Activated T-helper 2 cell treated with anti-CD3 and anti-CD28 coated beads, Interferon-gamma antibody, Interleukin-2, Interleukin-4, amounts not matched to agents 10 μg/mL and 5 μg/mL and 100 μg/mL, durations not matched to agents 14 hours and 24 hours and 36 hours (primary cell): ENCODE measurements at regions not wholly inside any gene's neighbourhood (a gene's known extent, or its start where the extent isn't known, plus 50 kb on each side); places are given as distances from the start of the nearest gene placed in this dataset.
"Not testable (repeated sequence)": the region's sequence is repeated elsewhere in the genome, so short reads cannot be mapped to it uniquely, and the experiment has no call there.

ENCODE experiments used
- DNase-seq: peaks from one replicate; pipeline ENCODE4 v3.0.0; 2021; ENCODE audit warnings: low spot score
- H3K27ac Mint-ChIP-seq: one replicate; pipeline ENCODE4 v1.8.0; 2021; ENCODE audit warnings: mixed read lengths
- H3K27me3 Mint-ChIP-seq: one replicate; pipeline ENCODE4 v1.8.0; 2021; ENCODE audit warnings: low read depth, mixed read lengths
- H3K36me3 Mint-ChIP-seq: one replicate; pipeline ENCODE4 v1.8.0; 2021; ENCODE audit warnings: low read depth, mixed read lengths
- H3K4me1 Mint-ChIP-seq: one replicate; pipeline ENCODE4 v1.8.0; 2021; ENCODE audit warnings: low read depth, mixed read lengths
- H3K4me3 Mint-ChIP-seq: one replicate; pipeline ENCODE4 v1.8.0; 2021; ENCODE audit warnings: low read depth, mild to moderate bottlenecking, moderate library complexity, mixed read lengths
- H3K9me3 Mint-ChIP-seq: one replicate; pipeline ENCODE4 v1.8.0; 2021; ENCODE audit warnings: mixed read lengths
- intact Hi-C: fragments of 100-400 bp; cut with micrococcal nuclease; formaldehyde crosslinking; loops from one replicate; pipeline ENCODE4 v1.15.1; 2023

DNA sequence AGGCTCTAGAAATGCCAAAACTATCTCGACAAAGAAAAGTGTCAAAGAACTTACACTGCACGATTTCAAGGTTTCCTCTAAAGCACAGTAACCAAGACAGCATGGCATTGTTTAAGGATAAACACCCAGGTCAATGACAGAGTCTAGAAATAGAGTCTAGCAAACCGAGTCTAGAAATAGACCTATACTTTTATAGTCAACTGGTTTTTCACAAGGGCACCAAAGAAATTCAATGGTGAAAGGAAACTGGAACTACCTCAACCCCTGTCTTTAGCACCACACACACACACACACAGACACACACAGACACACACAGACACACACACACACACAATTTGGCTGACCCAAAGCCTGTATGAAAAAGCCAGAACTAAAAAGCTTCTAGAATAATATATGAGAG lies 67.1 kb upstream of the PGBD5 start:
- no peak overlapping the region for H3K4me3 Mint-ChIP-seq
- intact Hi-C loops = no loop called here
- DNase-seq = no peak
- H3K4me1 Mint-ChIP-seq = no peaks in the 10 kb centered on the region
- no peak overlapping the region for H3K27ac Mint-ChIP-seq
- H3K9me3 Mint-ChIP-seq = no peaks in the 10 kb centered on the region
- H3K36me3 Mint-ChIP-seq = no peaks in the 10 kb centered on the region
- H3K27me3 Mint-ChIP-seq = peaks cover 10% of the 10 kb centered on the region

DNA sequence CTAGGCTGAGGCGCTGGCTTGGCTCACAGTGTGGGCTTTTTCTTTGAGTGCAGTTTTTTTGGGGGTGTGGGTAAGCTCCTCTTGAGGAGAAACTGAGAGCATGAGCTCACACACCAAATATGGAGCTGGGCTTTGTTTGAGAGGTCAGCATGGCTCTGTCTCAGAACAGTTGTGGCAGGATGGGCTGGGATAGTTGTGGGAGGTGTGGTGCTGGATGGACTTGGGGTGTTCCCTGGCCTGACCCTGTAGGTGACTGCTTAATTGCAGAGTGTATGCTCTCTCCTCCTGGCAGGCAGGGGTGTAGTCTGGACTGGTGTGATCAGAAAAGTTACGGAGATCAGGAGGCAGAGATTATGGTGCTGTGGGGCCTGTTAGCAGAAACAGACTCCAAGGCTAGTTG lies 64.3 kb upstream of the PGBD5 start:
- H3K4me1 Mint-ChIP-seq = no peaks in the 10 kb centered on the region
- no peak overlapping the region for H3K4me3 Mint-ChIP-seq
- no peak overlapping the region for H3K27ac Mint-ChIP-seq
- H3K9me3 Mint-ChIP-seq = no peaks in the 10 kb centered on the region
- no peak for DNase-seq
- peaks cover 12% of the 10 kb centered on the region for H3K27me3 Mint-ChIP-seq
- intact Hi-C loops = no loop called here
- H3K36me3 Mint-ChIP-seq = no peaks in the 10 kb centered on the region

DNA sequence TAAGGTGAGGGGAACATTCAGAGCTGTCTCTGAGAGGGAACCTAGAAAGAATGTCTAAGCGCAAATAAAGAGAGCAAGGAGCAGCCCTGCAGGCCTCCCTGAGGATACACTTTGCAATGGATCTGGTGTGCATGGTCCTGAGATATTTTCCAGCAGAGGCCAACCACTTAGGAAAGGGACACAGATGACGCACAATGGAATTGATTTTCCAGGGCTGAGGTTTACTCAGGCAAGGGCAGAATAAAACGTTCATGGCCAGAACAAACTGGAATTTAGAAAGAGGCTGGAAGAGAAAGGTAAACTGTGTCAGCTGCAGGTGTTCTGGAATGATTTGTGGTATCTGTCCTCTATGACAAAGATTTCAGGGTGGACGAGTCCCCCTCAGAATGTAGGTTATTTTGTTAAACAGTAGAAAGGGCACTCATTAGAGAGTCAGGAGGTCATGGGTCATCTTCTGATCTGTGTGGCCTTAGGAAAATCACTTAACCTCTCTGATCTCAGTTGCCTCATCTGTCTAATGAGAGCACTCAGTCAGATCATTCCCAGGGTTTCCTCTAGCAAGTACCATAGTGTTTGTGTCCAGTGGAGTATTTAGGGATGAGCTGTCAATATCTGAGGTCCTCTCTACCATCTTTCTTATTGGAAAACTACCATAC lies 61.8 kb upstream of the PGBD5 start:
- intact Hi-C loops = no loop called here
- Mint-ChIP-seq H3K36me3 (no peaks in the 10 kb centered on the region), H3K27ac (no peak overlapping the region), H3K4me1 (no peaks in the 10 kb centered on the region), H3K9me3 (no peaks in the 10 kb centered on the region), H3K27me3 (peaks cover 6% of the 10 kb centered on the region), H3K4me3 (no peak overlapping the region)
- DNase-seq = no peak

DNA sequence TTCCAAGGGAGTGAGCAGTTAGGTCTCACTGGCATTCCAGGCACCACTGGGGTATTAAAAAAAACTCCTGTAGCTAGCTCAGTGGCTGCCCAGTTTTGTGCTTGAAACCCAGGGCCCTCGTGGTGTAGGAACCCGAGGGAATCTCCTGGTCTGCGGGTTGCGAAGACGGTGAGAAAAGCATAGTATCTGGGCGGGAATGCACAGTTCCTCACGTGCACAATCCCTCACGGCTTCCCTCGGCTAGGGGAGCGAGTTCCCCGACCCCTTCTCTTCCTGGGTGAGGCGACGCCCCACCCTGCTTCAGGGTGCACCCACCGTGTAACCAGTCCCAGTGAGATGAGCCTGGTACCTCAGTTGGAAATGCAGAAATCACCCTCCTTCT lies 50.5 kb upstream of the PGBD5 start:
- intact Hi-C loops = no loop called here
- H3K27me3 Mint-ChIP-seq = peaks cover 19% of the 10 kb centered on the region
- H3K4me1 Mint-ChIP-seq = no peaks in the 10 kb centered on the region
- no peak overlapping the region for H3K4me3 Mint-ChIP-seq
- H3K27ac Mint-ChIP-seq = no peak overlapping the region
- no peak for DNase-seq
- no peaks in the 10 kb centered on the region for H3K36me3 Mint-ChIP-seq
- H3K9me3 Mint-ChIP-seq = no peaks in the 10 kb centered on the region

DNA sequence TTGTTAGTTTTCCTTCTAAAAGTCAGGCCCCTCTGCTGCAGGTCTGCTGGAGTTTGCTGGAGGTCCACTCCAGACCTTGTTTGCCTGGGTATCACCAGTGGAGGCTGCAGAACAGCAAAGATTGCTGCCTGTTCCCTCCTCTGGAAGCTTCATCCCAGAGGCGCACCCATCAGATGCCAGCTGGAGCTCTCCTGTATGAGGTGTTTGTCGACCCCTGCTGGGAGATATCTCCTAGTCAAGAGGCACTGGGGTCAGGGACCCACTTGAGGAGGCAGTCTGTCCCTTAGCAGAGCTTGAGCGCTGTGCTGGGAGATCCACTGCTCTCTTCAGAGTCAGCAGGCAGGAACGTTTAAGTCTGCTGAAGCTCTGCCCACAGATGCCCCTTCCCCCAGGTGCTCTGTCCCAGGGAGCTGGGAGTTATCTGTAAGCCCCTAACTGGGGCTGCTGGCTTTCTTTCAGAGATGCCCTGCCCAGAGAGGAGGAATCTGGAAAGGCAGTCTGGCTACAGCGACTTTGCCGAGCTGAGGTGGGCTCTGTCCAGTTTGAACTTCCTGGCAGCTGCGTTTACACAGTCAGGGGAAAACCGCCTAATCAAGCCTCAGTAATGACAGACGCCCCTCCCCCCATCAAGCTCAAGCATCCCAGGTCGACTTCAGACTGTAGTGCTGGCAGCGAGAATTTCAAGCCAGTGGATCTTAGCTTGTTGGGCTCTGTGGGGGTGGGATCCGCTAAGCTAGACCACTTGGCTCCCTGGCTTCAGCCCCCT lies 49.9 kb upstream of the PGBD5 start:
- H3K9me3 Mint-ChIP-seq, H3K36me3 Mint-ChIP-seq, H3K27ac Mint-ChIP-seq, DNase-seq, H3K4me1 Mint-ChIP-seq, intact Hi-C loops, H3K4me3 Mint-ChIP-seq: not testable (repeated sequence)
- peaks cover 19% of the 10 kb centered on the region for H3K27me3 Mint-ChIP-seq
